ENCODE measurements at regions not wholly inside any gene's neighbourhood (a gene's known extent, or its start where the extent isn't known, plus 50 kb on each side); places are given as distances from the start of the nearest gene placed in this dataset.
A peak's percentile ranks its signal among the peaks of the same experiment; 100 is the strongest.

DNA sequence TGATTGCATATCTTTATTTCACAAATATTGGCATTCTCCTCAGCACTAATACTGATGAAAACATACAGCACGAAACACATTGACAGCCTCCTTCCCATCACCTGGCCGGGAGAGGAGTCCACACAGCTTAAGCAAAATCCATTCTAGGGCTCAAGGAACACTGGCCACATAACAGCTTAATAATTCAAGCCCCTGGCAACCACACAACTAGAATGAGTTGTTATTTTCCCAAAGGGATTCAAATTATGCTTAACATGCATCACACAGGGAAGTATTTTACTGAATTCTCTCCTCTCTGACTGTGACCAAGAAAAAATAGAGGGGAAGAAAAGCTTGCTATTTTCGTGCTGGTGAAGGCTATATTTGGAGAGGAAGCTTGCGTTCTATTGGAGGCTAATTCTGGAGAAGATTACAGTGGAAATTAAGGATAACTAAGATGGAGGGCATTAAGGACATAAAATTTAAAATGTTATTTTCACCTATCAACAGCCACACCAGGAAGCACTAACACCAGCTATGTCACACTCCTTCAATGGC is 198.5 kb downstream of the ADGRG6 start:
- no peak for DNase-seq

- no peak for DNase-seq
Observed at GRCh38 chr6:142501795-142502194, 200.0 kb downstream of the ADGRG6 start.

DNA sequence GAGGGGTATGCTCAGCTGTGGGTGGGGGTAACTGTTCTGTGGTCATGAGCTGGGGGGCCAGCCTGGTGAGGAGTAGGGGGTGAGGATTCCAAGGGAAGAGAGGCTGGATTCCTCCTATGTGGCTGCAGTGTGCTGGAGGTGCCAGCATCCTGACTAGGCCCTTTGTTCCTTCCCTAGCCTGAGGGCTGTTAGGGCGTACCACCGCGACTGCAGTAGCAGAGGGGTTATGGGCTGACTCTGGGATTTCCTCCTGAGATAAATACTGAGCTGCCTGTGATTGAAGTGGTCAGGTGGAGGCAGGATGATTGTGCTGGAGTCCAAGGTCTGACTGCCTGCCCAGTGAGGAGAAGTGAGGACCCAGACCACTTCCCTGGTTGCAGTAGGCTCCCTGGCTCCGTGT is 205.3 kb downstream of the ADGRG6 start:
- DNase-seq, result no peak

DNA sequence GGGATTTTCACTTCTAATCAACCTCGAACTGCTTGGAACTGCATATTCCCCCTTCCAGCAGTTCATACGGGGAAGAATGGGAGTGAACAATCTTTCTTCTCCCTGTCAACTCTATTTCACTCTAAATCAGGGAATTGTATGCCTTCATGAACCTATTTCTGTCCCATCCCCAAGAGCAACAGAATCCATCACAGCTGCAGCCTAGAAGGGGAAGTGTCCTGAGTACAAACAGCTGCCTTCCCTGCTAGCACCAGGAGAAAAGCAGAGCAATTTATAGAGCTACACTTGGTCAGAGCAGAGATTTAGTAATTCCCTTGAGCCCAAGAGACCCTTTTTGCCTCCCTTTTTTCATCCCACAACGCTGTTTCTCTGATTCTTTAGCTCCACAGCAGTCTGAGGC is 208.4 kb downstream of the ADGRG6 start:
- no peak for DNase-seq

DNA sequence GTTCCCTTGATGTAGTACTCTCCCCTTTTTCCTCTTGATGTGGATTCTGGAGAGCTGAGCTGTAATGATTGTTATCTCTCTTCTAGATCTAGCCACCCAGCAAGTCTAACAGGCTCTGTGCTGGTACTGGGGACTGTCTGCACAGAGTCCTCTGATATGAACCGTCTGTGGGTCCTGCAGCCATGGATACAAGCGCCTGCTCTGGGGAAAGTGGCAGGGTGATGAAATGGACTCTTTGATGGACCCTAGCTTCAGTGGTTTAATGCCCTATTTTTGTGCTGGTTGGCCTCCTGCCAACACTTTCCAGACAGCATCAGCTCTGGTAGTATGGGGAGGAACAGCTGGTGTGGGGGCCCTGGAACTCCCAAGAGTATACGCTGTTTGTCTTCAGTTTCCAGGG is 216.3 kb downstream of the ADGRG6 start:
- DNase-seq, result no peak

DNA sequence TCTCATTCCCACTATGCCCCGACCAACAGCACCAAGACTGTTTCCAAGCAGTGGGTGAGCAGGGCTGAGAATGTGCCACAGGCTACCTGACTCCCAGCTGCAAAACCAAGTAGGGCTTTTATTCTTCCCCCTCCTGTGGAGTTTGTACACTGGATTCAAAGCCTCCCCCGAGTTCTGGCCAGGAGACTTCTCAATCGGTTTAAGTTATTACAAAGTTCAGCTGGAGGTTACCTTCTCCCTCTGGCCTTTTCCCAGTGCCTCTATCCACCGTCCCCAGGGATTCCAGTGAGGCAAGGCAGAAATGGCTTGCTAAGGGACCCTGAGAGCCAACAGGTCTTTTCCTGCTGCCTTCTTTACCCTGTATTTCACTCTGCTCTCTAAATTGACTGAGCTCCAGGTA is 217.0 kb downstream of the ADGRG6 start:
- DNase-seq, result no peak

DNA sequence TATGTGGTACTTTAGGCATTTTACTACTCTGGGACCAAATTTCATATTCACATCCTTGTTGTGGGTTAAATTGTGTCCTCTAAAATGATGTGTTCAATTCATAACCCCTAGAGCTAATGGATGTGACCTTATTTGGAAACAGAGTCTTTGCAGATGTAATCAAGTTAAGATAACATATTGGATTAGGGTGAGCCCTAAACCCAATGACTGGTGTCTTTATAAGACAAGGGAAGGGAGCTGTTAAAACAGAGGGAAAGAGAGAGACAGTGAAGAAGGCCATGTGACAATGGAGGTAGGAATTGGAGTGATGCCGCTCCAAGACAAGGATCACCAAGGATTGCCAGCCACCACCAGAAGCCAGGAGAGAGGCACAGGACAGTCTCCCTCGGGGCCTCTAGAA is 220.0 kb downstream of the ADGRG6 start:
- DNase-seq, result no peak

- DNase-seq, result no peak
Observed at GRCh38 chr6:142523515-142524375, 221.9 kb downstream of the ADGRG6 start.

- no peak for DNase-seq
Observed at GRCh38 chr6:142530566-142530965, 228.8 kb downstream of the ADGRG6 start.

- no peak for DNase-seq
Observed at GRCh38 chr6:142531727-142532126, 229.9 kb downstream of the ADGRG6 start.

- no peak for DNase-seq
Observed at GRCh38 chr6:142534076-142534475, 232.3 kb downstream of the ADGRG6 start.

GRCh38 chr6:142534484-142534883 is 232.7 kb downstream of the ADGRG6 start:
- DNase-seq, result no peak

DNA sequence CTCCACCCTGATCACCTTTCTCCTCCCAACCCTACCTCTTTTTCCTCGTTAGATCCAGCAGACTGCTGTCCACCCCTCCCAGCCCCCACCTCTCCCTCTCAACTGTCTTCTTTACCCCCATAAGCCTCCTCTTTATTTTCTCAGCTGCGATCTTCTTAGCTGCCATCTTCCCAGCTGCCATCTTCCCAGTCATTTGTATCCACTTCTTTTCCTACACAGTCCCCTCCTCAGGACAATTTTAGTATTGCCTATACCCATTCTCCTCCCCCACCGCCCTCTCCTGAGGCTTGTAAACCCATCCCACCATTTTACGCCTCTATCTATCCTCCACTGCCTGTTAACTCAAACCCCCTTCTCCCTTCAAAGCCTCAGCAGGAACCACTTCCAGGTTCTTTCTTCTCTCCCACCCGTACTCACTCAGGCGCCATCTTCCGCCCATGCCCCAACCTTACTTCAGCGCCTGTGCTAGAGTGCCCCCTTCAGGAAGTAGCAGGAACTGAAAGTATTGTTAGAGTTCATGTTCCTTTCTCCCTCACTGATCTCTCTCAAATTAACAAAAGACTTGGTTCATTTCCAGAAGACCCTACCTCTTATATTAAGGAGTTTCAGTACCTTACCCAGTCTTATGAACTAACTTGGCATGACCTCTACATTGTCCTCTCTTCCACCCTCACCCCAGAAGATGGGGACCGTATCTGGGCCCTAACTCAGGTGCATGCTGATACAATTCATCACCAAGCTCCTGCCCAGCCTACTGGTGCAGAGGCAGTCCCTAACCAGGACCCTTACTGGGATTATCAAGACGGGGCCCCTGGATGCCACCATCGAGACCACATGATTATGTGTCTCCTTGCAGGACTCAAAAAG is 236.0 kb downstream of the ADGRG6 start:
- DNase-seq, result no peak

- DNase-seq, result no peak
Observed at GRCh38 chr6:142542704-142543233, 241.0 kb downstream of the ADGRG6 start.

DNA sequence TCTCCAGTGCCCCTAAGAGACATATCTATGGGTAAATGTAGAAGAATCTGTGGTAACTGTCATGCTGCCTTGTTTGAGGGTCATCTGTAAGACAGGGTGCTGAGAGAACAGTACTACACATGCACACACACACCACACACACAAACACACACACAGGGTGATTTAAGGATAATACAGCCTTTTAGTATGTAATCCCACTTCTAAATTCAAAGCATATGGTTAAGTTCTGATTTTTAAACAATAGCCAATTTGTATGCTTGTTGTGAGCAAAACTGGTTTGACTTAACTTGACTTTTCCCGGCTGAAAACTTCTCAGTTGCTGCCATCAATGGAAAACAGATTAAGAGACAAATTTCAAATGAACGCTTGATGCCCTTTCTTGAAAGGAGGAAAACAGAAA is 241.8 kb downstream of the ADGRG6 start:
- no peak for DNase-seq

- no peak for DNase-seq
Observed at GRCh38 chr6:142544199-142544838, 242.5 kb downstream of the ADGRG6 start.

- DNase-seq, result no peak
Observed at GRCh38 chr6:142545147-142545546, 243.3 kb downstream of the ADGRG6 start.

DNA sequence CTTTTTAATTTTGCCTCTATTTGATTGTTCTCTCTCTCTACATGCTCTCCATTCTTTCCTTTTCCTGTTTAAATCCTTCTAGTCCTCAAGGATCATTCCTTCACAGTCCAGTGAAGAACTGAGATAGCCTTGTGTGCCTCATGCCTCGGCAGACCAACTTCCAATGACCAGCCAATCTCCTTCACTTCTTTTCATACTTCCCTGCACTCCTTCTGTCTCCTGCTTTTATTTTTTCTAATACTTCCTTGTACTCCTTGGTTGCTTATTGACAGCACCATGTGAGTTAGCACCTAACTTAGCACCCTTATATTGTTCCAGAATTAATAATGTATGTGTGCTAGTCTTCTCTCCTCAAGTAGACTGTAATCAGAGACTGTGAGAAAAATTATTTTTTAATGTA is 246.8 kb downstream of the ADGRG6 start:
- no peak for DNase-seq

- no peak for DNase-seq
Observed at GRCh38 chr6:142550310-142551063, 248.7 kb downstream of the ADGRG6 start.

DNA sequence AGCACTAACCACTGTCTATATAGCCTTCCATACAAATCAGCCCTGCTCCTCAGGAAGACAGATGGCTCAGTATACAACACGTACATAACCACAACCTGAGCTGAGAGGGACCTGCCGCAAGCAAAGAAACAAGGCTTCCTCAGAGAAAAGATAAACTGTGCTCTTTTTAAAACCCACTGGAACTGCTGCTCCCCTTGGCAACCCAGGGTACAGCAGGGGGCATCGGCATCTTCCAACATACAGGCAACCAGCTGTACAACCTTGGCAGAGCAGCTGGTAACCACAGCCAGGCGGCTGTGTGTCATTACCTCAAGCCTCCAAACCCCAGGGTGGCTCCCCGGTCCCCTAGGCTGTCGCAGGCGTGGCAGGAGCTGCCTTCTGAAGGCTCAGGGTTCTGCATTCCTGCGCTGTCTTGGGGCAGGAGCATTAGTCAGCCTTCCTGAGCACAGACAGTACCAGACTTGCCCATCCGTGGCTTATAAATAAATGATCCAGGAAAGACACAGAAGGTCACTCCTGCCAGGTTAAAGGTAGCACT is 249.5 kb downstream of the ADGRG6 start:
- DNase-seq, result peak; percentile 27

DNA sequence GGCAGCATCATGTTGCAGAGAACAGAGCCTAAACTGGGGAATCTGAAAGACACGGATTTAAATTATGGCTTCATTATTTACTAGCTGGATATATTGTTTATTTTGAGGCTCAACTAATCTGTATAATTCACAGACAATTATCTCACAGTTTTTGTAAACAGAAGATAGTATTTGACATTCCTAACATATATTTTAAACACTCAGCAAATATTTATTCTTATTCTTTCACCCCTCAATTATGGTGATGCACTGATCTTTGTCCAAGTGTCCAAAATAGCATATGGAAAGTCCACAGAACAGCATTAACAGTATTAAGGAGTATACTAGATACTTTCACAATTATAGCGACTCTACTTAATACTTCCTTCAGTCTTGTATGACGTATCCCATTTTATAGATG is 257.0 kb downstream of the ADGRG6 start:
- no peak for DNase-seq

All from activated naive CD4-positive, alpha-beta T cell treated with Interleukin-2 at 50 U/mL for 16 hours (primary cell).